ENCODE measurements at regions not wholly inside any gene's neighbourhood (a gene's known extent, or its start where the extent isn't known, plus 50 kb on each side); places are given as distances from the start of the nearest gene placed in this dataset.

- no peak for TF ChIP-seq CTCF (IDR thresholded peaks at IDR 0.05)
- no peak for TF ChIP-seq POLR2A (IDR thresholded peaks at IDR 0.05)
Observed at GRCh38 chr9:22241024-22241423, 205.6 kb upstream of the DMRTA1 start.

Measured in upper lobe of left lung (tissue), 4 donors.